HS-27A (cell line): ENCODE measurements at regions not wholly inside any gene's neighbourhood (a gene's known extent, or its start where the extent isn't known, plus 50 kb on each side); places are given as distances from the start of the nearest gene placed in this dataset.
"Not testable (repeated sequence)": the region's sequence is repeated elsewhere in the genome, so short reads cannot be mapped to it uniquely, and the experiment has no call there.

ENCODE experiments used
- DNase-seq: peaks from one replicate; pipeline ENCODE4 v3.0.0-alpha.2; 2012; ENCODE audit warnings: low read depth, missing footprints

- DNase-seq: no peak
Observed at GRCh38 chr6:28658475-28659249, 133.0 kb downstream of the GPX5 start.

GRCh38 chr6:28659250-28659566 lies 133.5 kb downstream of the GPX5 start:
- DNase-seq: no peak

DNA sequence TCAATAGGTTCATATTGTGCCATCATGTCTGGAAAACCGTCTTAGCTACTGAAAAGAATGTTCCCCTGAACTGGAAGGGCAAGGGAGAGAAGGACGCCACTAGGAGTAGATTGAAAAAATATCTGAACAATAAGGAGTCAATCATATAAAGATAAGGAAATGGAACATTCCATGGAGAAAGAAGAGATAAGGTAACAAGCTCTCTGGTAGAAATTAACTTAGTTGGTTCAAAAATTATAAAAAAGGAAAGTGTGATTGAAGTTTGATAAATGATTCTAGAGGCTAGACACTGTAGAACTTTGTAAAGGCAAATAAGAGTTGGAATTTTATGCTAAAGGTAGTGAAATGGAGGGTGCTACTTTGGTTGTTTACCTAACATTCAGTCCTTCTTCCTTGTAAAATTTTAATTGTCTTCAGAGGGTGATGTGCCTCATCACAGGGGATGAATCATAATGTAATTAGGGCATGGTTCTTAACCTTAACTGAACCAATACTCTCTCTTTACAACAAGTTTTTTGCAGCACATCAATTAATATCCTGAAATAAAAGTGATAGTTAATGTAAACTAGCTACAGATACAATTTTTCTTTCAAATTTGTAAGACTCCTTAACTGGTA lies 135.5 kb downstream of the GPX5 start:
- no peak for DNase-seq

GRCh38 chr6:28664870-28665396 lies 139.3 kb downstream of the GPX5 start:
- DNase-seq: no peak

DNA sequence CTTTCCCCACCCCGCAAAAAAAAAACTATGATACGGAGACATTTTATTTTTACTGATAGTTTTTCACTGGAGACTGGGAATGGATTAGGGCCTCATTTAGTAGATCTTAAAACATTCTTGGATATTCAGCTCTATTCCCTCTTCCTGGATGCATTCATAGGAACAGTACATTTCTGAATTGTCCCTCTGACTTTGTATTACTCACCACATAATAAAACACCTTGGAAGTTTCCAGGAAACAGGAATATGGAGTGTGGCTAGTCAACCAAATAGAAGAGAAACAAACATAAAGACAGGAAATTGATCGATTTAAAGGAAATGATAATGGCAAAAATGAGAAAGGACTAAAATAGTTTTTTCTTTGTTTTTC lies 147.7 kb downstream of the GPX5 start:
- no peak for DNase-seq

DNA sequence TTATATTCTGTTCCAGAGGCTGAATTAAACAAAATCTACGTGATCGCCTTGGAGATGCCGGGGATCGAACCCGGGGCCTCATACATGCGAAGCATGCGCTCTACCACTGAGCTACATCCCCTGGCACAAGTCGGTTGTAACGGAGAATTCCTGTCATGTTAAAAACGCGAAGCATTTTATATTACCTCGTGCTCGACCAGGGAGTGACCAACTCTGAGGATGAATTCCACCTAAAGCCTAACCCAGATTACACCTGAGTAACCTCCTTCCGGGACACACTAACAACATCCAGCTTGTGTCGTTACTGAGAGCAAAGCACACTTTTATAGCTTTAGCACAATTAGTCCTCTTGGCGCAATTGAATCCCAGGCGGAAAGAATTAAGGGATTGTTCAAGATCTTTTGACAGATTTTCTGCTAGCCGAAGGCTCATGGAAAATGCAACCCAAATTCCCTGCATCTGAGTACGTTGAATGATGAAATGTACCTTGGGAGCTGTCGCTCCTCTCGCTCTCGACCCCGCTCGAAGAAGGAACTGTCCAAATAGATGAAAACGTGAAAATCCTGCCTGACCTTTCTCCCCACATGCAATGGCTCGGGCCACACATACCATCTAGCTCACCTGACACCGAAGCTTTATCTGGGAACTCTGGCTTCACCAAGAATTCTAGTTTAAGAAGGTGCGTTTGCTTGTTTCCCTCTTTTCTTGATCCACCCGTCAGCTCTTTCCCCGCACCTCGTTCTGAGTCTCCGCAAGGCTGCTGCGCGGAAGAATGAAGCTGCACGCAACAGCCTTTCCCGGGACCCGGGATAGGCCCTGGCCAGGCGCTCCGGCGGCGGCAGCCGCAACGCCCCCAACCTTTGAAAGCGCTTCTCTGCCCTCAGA lies 148.3 kb downstream of the GPX5 start:
- no peak for DNase-seq

DNA sequence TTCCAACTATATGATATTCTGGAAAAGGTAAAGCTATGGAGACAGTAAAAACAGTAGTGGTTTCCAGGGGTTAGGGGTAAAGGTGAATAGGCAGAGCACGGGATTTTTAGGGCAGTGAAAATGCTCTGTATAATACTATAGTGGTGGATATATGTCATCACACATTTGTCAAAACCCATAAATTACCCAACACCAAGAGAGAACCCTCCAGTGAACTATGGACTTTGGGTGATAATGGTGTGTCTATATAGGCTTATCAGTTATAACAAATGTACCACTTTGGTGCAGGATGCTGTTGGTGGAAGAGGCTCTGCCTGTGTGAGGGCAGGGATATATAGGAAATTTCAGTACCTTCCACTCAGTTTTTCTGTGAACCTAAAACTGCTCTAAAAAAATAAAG lies 149.9 kb downstream of the GPX5 start:
- DNase-seq: no peak

- no peak for DNase-seq
Observed at GRCh38 chr6:28682542-28682941, 156.9 kb downstream of the GPX5 start.

GRCh38 chr6:28682956-28683685 lies 157.4 kb downstream of the GPX5 start:
- not testable (repeated sequence) for DNase-seq

DNA sequence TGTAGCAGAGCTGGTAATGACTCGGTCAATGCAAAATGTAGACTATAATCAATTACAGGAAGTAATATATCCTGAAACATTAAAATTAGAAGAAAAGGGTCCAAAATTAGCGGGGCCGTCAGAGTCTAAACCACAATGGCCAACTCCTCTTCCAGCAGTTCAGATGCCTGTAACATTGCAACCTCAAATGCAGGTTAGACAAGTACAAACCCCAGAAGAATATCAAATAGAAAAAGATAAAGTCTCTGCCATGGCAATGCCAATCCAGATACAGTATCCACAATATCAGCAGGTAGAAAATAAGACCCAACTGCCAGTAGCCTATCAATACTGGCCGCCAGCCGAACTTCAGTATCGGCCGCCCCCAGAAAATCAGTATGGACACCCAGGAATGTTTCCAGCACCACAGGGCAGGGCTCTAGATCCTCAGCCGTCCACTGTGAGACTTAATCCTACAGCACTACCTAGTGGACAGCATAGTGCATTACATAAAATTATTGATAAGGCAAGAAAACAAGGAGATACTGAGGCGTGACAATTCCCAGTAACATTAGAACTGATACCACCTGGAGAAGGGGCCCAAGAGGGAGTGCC lies 158.4 kb downstream of the GPX5 start:
- DNase-seq: peak; percentile 31

GRCh38 chr6:28685960-28686359 lies 160.3 kb downstream of the GPX5 start:
- not testable (repeated sequence) for DNase-seq

- DNase-seq: not testable (repeated sequence)
Observed at GRCh38 chr6:28686446-28687027, 160.9 kb downstream of the GPX5 start.

DNA sequence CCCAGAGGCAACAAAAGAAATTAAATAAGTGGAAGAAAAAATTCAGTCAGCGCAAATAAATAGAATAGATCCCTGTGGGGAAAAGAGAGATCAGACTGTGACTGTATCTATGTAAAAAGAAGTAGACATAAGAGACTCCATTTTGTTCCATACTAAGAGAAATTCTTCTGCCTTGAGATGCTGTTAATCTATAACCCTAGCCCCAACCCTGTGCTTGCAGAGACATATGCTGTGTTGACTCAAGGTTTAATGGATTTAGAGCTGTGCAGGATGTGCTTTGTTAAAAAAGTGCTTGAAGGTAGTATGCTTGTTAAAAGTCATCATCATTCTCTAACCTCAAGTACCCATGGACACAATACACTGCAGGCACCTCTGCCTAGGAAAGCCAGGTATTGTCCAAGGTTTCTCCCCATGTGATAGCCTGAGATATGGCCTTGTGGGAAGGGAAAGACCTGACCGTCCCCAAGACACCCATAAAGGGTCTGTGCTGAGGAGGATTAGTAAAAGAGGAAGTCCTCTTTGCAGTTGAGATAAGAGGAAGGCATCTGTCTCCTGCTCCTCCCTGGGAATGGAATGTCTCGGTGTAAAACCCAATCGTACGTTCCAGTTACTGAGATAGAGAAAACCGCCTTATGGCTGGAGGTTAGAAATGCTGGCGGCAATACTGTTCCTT lies 161.8 kb downstream of the GPX5 start:
- not testable (repeated sequence) for DNase-seq

DNA sequence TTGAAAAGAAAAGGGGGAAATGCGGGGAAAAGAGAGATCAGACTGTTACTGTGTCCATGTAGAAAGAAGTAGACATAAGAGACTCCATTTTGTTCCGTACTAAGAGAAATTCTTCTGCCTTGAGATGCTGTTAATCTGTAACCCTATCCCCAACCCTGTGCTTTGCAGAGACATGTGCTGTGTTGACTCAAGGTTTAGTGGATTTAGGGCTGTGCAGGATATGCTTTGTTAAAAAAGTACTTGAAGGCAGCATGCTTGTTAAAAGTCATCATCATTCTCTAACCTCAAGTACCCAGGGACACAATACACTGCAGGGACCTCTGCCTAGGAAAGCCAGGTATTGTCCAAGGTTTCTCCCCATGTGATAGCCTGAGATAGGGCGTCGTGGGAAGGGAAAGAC lies 166.3 kb downstream of the GPX5 start:
- not testable (repeated sequence) for DNase-seq

DNA sequence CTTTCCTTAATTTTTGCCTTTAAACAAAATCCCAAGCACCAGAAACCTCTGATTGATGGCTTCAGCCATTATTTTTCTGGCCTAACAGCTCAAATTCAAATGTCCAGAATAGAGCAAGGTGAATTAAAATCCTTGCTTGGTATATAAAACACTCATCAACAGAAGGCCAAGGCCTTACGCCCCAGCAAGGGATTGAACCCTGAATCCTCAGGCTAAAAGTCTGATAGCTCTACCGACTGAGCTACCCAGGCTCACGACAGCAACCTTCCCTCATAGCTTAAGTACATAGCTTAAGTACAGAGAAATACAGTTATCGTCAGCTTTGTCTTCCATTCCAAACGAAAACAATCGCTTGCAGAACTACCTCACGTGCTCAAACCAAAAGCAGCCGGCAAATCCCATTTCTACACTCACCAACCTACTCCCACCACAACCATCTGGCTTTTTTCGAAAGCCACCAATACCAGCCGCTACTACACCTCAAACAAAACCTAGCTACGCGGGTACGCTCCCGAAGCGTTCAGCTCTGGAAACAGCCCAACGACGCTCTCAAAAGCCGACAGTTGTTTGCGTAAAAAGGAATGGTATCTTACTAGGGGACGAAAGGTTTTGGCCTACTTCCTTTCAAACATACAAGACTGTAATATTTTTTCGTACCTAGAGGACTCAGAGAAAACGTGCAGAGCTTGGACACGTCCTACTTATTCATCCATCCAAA lies 167.5 kb downstream of the GPX5 start:
- no peak for DNase-seq

DNA sequence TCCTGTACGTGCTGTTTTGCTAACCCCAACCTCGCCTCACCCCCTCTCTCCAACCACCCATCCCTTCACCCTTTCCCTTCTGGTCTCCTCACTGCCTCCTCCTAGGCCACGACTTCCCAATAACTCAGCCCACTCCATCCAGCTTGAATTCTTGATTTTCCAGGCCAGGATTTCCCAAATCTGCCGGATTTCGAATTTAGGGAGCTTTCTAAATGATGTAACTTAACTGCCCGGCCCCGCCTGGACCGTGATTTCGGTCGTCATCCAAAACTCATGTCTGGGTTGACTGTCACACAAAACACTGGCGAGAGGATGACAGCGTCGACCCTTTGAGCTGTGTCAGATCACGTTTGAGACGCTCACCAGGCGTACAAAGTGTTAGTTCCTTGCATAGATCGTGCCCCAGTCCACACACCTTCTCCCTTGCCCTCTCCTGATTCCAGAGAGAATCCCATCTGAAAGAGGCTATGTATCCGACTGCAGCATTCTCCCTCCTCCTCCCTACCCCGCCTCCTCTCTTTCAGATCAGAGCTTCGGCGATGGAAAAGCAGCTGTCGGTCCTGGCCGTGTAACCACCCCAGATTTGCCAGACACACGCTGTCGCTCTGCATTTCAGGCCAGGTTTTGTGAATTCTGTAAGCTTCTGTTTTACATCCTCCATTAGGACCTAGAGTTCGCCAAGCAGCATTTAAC lies 168.2 kb downstream of the GPX5 start:
- no peak for DNase-seq

DNA sequence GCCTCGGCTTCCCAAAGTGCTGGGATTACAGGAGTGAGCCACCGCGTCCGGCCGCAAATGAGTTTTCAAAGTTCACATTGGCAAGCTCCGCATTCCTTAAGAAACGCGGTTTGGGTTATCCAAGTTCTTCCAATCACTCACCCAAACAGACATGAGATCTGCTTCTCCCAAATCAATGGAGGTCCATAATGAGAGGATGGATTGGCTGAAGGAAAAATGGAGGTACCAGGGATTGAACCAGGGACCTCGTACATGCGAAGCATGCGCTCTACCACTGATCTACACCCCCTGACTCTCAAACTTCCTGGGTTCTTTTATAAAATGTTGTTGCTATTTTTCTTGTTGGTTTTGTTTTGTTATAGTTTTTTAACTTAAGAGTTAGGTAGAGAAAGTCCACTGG lies 170.0 kb downstream of the GPX5 start:
- no peak for DNase-seq

DNA sequence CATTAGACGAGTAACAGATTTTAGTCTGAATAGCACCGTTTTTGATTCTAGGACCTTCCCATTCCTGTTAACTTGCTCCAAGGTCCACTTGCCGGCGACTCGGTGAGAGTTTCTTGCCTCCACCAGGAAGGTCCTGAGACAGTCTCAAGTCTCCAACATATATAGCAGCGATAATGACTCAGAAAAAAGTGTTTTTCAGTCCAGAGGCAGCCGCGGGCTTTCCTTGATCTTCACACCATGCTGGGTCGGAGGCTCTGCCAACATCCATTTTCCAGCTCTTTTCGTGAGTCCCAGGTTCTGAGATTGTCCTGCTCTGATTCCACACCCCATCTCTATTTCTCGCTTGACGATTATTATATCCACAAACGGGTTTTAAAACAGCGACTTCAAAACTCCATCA lies 170.5 kb downstream of the GPX5 start:
- no peak for DNase-seq

DNA sequence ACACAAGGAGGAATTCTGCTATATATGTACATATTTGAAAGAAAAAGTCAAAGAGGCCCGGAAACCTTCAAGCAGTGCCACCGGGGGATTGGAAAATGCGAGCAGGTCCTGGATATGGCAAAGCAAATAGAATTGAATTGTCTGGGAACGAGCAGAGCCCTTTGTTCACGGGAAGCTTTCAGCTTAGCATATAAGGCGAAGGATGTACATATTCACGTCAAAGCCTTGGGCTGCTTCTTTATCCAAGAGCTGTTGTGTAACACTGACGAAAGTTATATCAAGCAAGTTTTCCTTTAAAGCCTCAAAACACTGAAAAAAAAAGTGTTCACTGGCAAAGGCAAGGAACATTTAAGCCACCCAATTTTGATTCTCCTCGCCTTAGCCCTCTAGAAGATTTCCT lies 171.0 kb downstream of the GPX5 start:
- DNase-seq: no peak
